HuH-7 (cell line): ENCODE measurements at regions not wholly inside any gene's neighbourhood (a gene's known extent, or its start where the extent isn't known, plus 50 kb on each side); places are given as distances from the start of the nearest gene placed in this dataset.

ENCODE experiments used
- DNase-seq: peaks from one replicate; pipeline ENCODE4 v3.0.0; 2011; ENCODE audit warnings: low spot score

DNA sequence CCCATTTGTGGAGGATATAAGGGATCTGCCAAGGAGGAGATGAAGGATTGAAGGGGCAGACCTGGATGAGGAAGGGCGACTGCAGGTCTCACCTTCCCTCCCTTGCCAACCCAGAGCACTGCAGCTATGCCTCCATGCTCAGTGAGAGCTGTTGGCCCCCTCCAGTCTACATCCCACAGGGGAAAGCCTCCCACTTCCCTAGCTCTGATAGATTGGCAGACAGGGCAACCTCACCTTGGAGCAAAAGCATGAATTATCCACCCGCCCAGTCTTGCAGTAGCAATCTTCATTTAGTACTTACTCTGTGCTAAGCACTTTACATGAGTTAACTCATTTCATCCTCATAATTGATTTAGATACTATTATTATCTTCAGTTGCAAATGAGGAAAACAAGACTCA is 70.4 kb upstream of the SMNDC1 start:
- no peak for DNase-seq

DNA sequence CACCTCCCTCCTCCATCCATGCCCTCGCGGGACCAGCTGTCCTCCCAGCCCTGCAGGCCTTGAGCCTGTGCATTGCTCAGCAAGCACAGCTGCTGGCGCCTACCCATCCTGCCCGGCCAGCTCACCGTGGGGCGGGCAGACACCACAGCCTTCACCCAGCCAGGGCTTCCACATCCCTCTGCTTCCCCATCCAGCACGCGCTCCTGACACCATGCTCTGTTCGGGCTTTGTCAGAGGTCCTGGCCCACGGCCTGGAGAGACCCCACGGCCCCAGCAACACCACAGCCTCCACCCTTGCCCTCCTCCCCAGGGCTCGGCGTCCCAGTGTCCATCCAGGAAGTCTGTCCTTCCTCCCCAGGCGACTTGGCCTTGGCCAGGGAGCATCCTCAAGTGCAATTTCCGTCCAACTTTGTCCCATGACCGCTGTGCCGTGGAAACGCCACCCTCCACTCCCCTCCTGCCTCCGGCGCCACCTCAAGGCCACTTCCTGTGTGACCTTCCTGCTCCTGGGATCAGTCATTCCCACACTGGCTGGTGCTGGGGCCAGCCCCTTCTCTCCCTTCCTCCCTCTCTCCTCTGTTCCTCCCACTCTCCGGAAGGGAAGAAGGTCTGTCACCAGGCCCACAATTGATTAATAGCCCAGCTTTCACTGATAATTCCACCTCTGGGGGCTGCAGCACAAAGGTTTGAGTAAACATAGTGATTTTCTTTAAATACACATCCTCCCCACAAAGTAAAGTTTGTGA is 71.5 kb upstream of the SMNDC1 start:
- DNase-seq, result peak; percentile 49

DNA sequence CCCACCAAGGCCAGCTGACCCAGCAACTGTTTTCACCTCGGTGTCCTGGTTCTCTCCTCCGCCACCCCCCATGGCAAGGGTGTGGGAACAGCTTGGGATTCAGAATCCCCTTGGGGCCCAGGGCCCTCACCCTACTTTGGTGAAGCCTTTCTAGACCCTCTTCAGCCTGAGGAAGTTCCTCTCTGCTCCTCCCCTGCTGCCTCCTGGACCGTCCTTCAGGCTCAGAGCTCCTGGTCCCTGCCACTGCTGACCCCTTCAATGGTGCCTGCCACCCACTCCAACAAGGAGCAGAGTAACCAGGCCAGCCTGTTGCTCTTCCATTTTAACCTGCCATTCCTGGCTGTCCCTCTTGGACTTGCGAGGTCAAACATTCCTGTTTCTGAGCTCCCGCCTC is 72.0 kb upstream of the SMNDC1 start:
- no peak for DNase-seq

DNA sequence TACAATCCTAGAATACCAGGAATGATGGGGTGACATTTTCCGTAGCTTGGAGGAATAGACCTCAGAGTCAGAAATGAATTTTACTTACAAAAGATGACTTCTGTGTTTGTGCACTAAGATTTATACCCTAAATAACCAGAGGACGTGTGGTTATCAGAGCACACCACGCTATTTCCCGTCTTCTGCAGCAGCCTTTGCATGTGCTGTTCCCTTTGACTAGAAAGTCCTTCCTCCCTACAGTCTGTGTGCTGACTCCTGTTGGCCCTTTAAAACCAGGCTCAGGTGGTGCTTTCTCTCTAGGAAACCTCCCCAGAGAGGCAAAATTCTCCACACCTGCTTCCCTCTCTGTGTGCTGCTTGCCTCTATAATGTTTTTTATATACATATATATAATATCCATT is 73.3 kb upstream of the SMNDC1 start:
- no peak for DNase-seq

DNA sequence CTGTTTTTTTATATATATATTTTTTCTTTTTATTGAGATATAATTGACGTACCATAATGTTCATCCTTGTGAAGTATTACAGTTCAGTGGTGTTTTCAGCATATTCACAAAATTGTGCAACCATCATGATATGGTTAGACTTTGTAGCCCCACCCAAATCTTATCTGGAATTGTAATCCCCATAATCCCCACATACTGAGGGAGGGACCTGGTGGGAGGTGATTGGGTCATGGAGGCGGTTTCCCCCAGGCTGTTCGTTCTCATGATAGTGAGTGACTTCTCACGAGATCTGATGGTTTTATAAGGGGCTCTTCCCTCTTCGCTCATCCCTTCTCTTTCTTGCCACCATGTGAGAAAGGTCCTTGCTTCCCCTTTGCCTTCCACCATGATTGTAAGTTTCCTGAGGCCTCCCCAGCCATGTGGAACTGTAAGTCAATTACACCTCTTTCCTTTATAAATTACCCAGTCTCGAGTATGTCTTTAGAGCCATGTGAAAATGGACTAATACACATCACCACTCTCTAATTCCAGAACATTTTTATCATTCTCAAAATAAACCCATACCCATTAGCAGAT is 73.9 kb upstream of the SMNDC1 start:
- no peak for DNase-seq

DNA sequence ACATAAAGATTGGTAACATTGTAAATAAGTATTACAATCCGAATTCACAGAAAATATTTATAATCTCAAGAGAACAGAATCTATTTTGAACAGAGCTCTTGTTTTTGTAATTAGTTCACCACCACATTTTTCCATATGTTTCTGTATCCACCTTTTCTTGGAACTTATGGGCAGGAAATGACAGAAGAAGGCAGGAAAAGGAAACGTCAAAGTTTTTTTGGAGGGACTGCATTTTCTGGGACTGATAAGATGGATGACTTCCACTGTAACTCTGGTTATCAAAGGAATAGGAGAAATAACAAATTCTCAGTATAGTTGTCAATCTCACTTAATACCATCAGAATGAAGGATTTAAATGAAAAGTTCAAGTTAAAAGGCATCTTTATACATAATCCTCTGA is 75.1 kb upstream of the SMNDC1 start:
- no peak for DNase-seq

DNA sequence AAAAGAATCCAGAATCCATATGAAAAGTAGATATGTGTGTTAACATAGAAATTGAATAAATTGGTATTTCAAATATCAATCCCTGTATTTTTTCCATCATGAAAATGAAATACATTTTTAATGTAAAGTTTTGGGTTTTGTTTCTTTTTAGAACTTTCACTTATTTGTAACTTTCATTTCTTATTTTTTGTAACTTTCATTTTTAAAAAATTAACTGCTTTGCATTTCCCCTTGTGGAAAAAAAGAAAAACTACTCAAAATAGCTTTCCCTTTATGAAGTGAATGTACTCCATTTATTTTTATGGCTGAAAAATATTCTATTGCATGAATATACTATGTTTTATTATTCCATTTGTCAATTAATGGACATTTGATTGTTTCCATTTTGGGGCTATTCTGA is 75.6 kb upstream of the SMNDC1 start:
- no peak for DNase-seq

DNA sequence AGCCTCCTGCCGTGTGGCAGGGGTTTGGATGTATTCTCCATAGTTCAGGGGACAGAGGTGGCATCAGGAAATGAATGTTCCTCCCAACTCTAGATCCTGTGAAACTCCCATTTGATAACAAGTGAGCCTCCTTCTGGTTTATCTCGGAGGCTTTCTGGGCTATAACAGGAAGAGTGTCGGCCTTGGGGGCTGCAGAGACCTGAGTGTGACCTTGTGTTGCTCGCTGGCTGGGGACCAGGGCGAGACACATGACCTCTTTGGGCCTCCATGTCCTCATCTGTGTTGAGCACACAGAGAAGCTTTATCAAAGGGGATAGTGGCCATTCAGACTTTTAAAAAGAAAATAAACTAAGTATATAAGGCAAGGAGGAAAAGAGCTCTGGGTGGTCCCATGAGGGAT is 78.0 kb upstream of the SMNDC1 start:
- DNase-seq, result no peak

DNA sequence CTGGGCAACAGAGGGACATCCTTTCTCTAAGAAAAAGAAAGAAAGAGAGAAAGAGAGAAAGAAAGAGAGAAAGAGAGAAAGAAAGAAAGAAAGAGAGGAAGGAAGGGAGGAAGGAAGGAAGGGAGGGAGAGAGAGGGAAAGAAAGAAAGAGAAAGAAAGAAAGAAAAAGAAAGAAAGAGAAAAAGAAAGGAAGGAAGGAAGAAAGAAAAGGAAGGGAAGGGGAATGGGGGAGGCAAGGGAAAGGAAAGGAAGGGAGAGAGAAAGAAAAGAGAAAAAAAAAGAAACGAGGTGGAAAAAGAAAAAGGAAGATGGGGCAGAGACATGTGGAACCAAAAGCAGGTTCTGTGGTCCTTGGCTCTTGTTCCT is 82.9 kb upstream of the SMNDC1 start:
- DNase-seq, result no peak

DNA sequence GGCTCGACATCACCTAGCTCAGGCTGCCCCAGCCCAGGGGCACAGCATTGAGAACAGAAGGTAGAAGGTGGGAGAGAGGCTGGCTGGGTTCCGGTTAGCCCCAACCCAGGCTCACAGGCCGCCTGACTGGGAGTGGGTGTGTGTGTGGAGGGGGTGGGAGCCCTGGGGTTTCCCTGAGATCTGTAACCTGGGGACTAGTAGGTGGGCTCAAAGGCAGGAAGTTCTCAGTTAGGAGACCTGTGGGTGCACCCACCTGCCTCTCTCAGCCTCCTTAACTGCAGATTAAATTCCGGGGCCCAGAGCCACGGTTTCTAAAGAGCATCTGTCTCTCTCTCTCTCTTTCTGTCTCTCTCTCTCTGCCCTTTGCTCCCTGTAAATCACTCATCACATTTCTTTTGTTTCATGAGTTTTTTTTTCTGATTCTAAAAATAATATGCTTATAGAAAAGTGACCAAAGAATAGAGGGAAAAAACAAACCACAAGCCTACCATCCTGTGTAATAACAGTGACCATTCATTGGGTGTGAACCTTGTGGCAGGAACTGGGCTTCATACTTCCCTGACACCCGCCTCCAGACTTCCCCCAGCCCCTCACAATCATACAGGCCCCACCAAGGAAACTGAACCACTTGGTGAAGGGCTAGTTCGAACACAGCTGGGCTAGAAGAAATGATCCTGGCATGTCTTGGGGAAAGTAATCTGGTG is 83.4 kb upstream of the SMNDC1 start:
- DNase-seq, result no peak

DNA sequence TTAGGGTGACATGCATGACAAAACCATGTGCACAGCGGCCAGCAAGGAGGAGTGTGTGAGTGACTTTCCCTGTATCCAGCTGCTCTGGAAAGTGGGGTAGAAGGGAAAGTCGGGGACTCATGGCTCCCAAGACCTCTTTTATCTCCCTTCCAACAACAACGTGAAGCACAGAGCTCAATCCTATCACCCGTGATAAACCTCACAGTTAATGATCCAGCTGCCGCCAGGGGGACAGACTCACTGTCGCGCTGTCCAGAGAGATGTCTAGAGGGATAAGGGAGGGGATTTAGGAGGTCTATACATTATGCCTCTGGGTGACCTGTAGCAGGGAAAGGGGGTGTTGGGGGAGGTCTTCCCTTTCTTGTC is 84.0 kb upstream of the SMNDC1 start:
- DNase-seq, result no peak

DNA sequence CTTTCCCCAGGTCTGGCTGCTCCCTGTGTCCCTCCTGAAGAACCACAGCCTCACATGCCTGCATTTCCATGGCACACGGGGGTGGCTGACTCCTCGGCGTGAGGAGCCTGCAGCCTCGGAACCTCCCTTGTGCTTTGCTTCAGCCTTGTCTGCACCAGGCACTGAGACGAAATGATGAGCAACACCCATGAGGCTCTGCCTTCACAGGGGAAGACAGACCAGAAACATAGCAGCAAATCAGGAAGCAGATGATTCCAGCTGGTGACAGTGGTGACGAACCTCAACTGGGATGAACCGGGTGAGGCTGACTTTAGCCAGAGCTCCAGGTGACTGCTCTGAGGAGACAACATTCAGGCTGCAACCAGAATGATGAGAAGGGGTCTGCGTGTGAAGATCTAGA is 84.5 kb upstream of the SMNDC1 start:
- DNase-seq, result no peak

DNA sequence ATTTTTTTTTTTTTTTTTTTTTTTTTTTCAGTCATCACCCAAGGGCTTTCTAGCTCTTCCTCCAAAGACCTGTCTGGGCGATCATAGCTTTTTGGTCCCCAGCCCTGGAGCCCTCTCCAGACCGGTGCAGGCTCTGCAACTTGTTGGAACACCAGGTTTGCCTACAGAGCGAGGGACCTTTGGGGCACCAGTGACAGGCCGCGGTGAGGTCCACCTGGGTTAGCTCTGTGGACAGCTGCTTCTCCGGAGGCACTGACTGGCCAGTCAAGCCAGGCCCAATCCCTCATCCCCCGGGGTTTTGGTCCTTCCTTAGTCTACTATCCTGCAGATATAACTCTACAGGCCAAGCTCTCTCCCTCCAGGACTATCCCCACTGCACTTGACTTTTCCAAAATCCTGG is 86.8 kb upstream of the SMNDC1 start:
- no peak for DNase-seq

DNA sequence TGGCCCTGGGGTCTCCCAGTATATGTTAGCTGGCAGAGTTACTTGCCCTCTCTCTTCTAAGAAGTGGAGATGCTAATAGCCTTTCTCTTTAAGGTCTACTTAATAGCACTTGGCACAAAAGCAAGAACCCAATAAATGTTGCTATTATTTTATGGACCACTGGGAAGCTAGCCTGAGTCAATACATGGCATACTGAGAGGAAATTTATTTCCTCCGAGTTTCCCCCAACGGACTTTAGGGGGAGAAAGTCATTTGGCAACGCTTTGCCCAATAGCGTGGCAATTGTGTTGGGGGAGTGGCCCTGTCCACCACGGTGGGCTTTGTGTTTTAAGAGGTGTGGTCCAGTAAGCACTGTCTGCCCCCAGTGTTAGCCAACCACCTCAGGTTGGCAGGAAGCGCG is 87.4 kb upstream of the SMNDC1 start:
- DNase-seq, result no peak

DNA sequence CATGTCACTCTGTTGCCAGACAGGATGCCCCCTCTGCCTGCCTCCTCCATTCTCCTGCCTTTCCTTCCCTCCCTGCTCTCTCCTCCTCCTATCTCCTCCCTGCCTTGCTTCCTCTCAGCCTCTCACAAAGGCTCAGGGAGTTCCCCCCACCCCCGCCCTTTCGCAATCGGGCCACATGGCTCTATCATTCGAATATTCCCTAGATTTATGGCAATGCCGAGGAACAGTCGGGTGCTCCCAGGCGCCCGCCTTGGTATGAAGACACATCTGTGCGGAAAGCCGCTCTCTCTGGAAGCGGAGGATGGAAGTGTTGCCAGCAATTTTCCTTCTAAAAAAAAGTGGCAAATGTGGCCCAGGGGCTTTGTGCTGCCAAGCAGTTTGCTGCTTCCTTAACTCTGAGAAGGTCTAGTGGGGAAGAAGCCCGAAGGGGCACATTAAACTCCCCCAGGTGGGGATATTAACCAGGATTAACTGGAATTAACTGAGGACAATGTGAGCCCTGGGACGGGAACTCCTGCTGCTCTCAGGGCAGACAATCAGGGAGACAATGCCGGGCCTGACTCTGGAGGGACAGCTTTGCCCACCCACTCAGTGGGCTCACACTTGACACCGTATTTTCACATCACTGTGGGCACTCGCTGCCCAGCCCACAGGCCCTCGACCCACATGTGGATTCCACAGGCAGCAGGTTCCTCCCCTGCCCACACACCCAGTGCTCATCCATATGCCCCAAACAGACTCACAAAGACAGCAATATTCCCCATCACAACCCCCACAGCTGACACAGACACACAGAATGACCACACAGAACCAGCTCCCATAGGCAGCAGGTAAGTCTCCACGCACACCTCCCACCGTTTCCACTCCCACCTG is 88.4 kb upstream of the SMNDC1 start:
- DNase-seq, result no peak

DNA sequence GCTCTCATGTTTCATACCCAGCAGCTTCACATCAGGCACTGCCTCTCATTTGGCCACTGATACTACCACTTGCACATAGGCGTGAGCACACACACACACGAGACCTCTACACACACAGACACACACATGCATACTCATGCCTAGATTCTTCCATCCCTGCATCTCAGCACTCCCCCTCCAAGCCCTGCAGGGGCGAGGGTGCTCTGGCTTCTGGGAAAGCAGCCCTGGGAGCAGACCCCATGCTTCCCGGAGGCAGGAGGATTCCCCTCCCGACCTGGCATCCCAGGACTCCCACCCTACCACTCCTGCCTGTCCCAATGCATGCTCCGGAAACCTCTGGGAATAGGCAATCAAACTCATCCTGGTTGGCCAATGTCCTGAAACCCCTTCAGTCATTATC is 89.1 kb upstream of the SMNDC1 start:
- DNase-seq, result no peak

DNA sequence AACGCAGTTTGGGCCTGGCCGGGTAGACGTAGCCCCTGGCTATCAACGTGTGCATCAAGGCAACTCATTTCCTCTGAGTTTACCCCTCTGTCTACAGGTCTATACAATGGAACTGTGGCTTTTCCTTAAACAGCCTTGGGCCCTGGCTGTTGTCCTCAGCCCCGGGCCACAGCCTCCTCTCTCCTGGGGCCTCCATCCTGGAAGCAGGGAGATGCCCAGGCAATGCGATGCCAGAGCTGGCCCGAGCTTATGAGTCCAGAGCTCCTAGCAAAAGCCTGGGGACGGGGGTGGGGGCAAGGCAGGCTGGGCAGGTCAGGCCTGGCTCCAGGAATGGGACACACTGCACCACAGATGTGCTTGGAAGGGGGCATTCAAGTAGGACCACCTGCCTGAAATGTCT is 89.6 kb upstream of the SMNDC1 start:
- no peak for DNase-seq

DNA sequence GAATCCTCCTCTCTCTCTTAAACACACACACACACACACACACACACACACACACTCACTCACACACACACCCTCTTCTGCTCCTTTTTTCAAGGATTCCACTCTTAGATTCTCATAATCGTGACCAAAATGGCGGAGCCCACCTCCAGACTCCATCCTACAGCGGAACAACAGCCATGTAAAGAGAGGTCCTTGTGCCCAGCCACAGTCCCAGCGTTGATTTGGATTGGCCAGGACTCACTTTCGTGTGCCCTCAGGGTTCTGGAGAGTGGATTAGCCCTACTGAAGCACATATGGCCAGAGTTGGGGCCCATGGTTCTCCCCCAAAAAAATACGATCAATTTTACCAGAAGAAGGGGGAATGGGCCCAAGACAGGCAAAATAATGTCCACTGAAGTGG is 90.2 kb upstream of the SMNDC1 start:
- no peak for DNase-seq

DNA sequence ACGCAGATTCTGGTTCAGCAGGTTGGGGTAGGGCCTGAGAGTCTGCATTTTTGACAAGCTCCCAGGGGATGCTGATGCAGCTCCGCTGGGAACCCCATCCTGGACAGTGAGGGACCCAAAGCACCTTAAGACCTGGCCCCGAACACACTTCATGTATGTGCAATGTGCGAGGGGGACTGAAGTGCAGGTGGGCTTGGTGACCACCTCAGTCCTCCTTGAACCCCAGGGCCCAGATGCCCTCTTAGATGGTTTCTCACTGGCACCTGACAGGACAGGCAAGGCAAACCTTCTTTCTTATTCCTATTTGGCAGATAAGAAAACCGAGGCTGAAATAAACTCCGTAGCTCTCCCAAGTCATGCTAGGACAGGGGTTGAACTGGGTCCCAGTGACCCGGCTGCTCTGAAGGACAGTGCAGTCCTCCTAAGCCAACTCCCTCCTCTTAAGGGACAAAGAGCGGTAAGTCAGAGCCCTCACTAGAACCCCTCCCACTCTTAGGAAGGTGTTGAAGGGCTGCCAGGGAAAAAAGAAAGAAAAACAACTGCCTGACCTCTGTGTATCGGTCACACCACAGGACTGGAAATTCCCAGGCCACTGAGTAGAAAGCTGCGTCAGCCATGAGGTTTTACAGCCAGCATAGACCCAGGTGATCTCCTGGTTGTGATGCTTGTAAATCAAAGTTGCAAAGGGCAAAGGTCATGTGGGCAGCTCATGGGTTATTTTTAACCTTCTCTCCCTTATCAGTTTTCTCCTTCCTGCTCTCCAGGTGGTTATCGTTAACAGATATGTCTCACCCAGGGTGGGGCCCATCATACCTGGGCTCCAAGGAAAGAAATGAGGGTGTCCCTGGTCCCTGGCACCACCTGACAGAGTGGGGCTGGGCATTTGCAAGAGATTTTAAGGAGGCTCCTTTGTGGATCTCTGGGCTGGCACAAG is 90.9 kb upstream of the SMNDC1 start:
- peak; percentile 80 for DNase-seq

DNA sequence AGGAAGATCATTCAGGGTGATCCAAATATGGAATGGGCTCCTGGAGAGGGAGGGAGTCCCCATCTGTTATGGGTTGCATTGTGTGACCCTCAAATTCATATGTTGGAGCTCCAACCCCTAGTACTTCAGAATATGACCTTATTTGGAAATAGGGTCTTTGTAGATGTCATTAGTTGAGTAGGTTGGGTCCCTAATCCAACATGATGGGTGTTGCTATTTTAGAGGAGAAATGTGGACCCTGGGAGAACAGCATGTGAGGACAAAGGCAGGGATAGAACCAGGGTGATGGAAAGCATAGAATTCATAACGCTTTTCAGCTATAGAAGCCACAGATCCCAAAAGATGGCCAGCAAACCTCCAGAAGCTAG is 91.5 kb upstream of the SMNDC1 start:
- no peak for DNase-seq

DNA sequence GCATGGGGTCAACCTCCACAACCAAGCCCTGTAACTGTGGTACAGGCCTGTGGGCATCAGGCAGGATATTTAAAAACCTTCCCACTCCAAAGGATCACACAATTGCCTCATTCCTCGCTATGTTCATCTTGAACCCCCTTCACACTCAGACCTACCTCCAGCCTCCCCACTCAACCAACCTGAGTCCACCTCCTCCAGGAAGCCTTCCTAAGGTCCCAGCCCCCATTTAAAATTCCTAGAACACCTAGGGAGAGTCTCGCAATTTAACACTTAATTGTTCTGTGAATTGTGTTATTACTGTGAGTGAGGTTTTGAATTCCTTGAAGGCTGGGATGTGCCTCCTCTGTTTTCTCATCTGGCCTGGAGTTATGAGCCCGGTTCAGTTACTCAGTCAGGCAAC is 93.1 kb upstream of the SMNDC1 start:
- no peak for DNase-seq
